Mucosa of gallbladder (tissue), 1 donor: ENCODE measurements at regions not wholly inside any gene's neighbourhood (a gene's known extent, or its start where the extent isn't known, plus 50 kb on each side); places are given as distances from the start of the nearest gene placed in this dataset.

ENCODE experiments used
- DNase-seq: peaks from one replicate; pipeline ENCODE4 v3.0.0-alpha.2; 2020; ENCODE audit warnings: low spot score
- donor health status: DM: no; HTN: no; CAD: no.

- DNase-seq, result no peak
These were observed 359.7 kb downstream of the FAM181B start for GRCh38 chr11:82373781-82374542.

- no peak for DNase-seq
These were observed 368.3 kb downstream of the FAM181B start for GRCh38 chr11:82365351-82365750.

DNA sequence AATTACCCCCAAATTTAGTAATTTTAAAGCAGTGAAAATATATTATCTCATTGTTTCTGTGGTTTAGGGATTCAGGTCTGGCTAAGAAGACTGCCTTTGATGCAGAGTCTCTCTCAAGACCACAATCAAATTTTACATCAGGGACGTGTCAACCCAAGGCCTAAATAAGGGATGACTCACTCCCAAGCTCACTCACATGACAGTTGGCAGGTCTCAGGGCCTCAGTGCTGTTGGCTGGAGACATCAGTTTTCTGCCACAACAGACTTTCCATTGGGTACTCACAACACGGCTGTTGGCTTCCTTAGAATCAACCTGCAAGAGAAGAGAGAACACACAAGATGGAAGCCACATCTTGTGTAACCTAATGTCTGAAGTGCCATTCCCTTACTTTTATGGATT is 377.3 kb downstream of the FAM181B start:
- no peak for DNase-seq

DNA sequence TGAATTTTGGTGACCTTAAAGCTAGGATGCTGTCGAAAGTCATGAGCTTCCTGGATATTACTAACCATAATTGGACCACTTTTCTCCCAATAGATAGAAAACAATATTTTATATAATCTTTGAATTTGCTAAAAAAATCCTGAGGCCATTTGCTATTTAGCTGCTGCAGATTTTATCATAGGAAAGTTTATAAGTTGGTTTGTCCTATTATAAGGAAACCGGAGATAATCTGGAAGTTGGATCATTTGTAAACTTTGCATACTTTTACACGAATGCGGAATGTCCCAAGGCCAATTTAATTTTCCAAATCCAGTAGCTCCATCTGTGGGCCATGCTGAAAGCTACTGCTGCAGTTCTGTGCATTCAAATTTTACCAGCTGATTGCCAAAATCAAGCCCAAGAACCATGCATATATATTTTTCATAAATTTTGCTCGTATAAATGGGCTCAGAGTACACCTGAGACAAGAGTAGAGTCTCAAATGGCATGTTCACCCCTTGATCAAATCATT is 378.3 kb downstream of the FAM181B start:
- no peak for DNase-seq

GRCh38 chr11:82326853-82327252 is 406.8 kb downstream of the FAM181B start:
- DNase-seq, result no peak

GRCh38 chr11:82321206-82321605 is 412.5 kb downstream of the FAM181B start:
- no peak for DNase-seq

DNA sequence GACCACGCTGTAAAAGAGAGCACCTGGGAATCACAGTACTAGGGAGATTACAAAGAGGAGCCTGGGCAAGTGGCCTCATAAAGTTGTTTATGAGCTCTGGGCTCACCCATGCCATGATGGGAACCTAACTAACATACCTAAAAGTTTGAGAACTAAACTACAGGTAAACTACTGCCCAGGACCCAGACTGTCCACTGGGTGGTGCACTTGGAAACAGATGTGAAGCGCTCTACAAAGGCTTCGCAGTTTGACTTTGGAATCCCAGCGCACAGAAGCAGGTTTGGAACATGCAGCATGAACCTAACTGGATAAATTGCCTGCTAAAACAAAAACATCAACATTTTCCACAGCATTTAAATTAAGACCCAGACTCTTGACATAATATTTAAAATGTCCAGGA is 418.6 kb downstream of the FAM181B start:
- DNase-seq, result peak; percentile 25

GRCh38 chr11:82308979-82309378 is 424.7 kb downstream of the FAM181B start:
- DNase-seq, result no peak

- DNase-seq, result no peak
These were observed 428.5 kb downstream of the FAM181B start for GRCh38 chr11:82305123-82305522.

GRCh38 chr11:82303671-82304070 is 430.0 kb downstream of the FAM181B start:
- no peak for DNase-seq

DNA sequence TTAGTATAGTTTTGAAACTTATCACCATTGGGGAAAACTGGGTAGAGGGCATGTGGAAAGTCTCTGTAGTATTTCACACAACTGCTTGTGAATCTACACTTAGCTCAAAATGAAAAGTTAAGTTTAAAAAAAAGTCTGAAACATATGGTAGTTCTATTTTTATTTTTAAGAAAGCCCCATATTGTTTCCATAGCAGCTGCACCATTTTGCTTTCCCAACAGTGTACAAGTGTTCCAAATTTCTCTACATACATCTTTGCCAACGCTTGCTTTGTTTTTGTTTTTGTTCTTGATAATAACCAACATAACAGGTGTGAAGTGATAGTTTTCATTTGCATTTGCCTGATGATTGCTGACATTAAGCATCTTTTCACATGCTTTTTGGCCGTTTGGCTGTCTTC is 445.2 kb downstream of the FAM181B start:
- DNase-seq, result no peak

DNA sequence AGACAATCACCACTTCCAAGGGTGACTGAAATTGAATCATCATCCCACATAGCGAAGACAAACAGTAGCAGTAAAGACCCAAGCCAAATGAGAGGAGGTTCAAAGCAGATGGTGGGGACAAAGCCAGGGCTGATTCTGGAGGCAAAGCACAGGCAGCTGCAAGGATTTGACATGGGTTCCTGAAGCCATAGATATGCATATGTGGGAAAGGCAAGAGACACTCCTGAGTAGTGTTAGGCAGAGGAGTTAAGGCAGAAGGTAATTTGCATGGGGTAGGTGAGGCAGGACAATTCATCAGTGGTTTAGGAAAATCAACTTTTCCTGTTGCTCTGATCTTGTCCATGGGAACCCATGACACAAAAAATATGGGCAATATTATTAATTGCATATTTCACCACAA is 462.8 kb downstream of the FAM181B start:
- no peak for DNase-seq

- no peak for DNase-seq
These were observed 465.0 kb downstream of the FAM181B start for GRCh38 chr11:82268627-82269026.

DNA sequence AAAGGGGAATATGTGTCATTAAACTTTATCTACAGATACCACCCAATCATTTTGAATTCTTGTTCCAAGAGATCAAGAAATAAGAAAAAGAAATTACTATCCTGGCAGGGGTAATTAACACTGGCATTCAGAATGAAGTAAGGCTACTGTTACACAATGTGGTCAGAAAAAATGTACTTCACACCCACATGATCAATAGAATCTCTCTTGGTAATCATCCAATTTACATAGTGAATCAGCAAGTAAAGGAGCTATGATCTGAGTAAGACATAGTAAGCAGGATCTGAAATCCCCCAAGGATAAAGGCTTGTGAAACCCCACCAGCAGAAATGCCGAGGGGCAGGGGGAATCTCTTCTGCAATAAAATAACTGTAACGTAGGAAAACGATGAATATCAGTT is 466.5 kb downstream of the FAM181B start:
- no peak for DNase-seq

DNA sequence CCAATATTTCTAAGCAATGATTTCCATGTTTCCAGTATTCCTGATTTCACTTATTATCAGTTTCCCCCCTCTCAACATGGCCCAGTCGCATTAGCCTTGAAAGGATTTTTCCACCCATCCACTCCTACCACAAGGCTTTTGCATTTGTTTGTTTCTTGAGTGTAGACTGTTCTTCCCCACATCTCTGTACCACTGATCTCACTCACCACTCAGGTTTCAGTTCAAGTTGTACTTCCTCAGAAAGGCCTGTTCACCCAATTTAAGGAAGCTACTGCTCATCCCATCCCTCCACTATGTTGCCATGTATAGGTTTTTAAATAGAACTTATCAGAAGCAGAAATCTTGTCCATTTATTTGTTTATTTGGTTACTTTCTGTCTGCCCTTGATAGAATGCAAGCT is 472.3 kb downstream of the FAM181B start:
- no peak for DNase-seq

GRCh38 chr11:82250047-82250446 is 483.6 kb downstream of the FAM181B start:
- no peak for DNase-seq

DNA sequence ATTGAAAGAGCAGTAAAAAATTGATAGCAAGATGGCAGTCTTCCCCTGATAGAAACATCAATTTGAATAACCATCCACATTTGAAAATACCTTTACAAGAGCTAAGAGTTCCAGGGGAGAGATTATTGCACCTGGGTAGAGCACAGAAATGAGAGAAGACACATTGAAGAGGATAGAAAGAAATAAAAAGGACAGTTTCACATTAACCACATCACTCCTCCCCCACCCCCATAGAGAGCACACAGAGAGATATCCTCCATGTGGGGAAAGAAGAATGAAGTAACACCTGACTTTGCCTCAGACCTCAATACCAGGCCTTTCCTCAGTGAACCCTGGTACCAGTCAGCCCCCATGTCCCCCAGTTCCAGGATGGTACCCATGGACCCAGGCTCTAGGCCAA is 486.7 kb downstream of the FAM181B start:
- no peak for DNase-seq

- DNase-seq, result no peak
These were observed 494.2 kb downstream of the FAM181B start for GRCh38 chr11:82239498-82239897.

- DNase-seq, result no peak
These were observed 499.4 kb downstream of the FAM181B start for GRCh38 chr11:82234256-82234655.

GRCh38 chr11:82233201-82233600 is 500.5 kb downstream of the FAM181B start:
- no peak for DNase-seq

GRCh38 chr11:82229341-82229740 is 504.3 kb downstream of the FAM181B start:
- no peak for DNase-seq

GRCh38 chr11:82225930-82226329 is 507.7 kb downstream of the FAM181B start:
- DNase-seq, result no peak

- no peak for DNase-seq
These were observed 508.2 kb downstream of the FAM181B start for GRCh38 chr11:82225502-82225901.
